Hypothalamus (tissue), 51 donors: ENCODE measurements at regions not wholly inside any gene's neighbourhood (a gene's known extent, or its start where the extent isn't known, plus 50 kb on each side); places are given as distances from the start of the nearest gene placed in this dataset.

Source experiments
- DNase-seq, 51 donors: peaks; one replicate each; lab custom pipeline; 2025; lab: John Stamatoyannopoulos, UW

DNA sequence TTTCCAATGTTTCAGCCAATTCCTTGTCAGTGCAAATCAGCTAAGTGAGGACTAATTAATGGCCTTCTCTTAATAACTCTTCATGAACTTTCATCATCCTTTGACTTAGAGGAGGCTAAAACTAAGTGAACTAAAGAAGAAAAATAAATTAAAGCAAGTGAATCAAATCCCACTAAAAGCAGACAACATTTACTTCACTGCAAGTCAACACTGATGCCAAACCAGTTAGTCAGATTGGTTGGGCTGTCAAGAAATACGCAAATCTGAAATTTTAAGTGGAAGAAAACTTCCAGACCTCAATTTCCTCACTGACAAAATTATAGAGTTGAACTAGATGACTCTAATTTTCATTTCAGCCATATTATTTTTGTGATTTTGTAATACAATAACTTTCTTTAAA, 137.2 kb upstream of the PRLR start:
- no peak for DNase-seq

DNA sequence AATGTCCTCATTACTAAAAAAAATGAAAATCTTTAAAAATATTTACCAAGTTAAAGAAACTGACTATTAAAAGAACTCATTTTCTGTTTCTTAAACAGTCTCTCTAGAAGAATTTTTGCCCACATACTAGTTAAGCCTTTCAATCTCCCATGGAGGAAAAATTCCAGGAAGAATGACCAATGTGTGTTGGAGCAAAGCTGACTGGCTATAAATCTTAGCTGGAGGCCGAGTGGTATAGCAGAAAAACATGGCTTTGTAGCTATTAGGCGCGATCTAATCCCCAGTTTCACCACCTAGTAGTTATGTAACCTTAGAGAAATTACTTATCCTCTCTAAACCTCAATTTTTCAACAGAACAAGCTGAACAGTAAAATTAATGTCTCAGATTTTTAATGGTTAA, 135.5 kb upstream of the PRLR start:
- DNase-seq, result no peak

DNA sequence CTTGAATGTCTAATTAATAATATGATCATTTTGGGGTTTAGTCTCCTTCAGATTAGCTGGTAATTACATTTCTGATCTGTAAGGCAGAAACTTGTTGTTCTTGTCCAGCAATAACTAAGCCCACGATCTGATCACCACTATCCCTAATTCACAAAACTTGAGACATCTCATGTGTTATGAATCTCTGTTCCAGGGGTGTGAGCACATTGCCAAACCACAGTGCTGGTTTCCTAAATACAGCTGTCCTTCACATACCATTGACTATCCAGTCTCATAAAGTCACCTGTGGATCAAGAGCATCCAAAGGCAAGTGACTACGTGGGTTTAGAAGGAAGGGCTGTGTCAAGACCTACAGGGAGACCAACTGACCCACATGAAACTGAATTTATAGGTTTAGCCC, 134.1 kb upstream of the PRLR start:
- DNase-seq, result no peak

- DNase-seq, result no peak
Measured at GRCh38 chr5:35363387-35363965, 133.2 kb upstream of the PRLR start.

- no peak for DNase-seq
Measured at GRCh38 chr5:35362772-35363171, 132.5 kb upstream of the PRLR start.

- no peak for DNase-seq
Measured at GRCh38 chr5:35360671-35361070, 130.4 kb upstream of the PRLR start.

GRCh38 chr5:35359859-35360258, 129.6 kb upstream of the PRLR start:
- no peak for DNase-seq

DNA sequence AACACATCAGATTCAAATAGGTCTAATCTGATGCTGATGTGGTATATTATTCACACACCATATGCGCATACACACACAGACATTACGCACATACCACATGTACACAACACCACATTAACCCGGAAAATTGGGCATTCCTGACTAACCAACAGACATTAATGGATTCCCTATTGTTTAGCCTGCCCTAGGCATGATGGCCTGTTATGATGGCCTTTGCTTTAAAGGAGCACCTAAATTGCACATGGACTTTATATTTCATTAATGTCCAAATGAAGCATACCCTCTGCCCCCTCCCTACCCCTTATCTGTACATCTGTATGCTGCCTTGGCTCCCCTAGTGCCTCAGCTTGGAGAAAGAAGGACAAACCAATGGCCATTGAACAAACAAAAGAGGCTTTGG, 127.7 kb upstream of the PRLR start:
- DNase-seq, result no peak

GRCh38 chr5:35356725-35357124, 126.4 kb upstream of the PRLR start:
- no peak for DNase-seq

DNA sequence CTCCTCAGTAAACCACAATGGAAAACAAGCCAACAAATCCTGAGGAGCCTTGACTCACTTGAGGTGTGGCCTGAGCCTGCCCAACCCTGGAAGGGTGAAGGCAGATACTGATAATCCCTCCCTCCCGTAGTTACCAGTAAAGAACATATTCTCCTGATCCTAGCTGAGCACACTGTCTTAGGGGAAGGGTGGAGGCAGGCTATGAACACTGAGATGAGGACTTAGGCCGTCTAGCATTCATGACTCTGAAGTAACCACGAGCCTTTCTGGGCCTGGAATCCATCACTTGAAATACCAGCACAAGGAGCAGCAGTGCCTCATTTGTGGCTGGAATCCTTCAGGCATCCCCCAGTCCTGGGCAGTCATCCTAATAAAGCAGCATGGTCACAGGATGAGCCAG, 124.5 kb upstream of the PRLR start:
- no peak for DNase-seq

DNA sequence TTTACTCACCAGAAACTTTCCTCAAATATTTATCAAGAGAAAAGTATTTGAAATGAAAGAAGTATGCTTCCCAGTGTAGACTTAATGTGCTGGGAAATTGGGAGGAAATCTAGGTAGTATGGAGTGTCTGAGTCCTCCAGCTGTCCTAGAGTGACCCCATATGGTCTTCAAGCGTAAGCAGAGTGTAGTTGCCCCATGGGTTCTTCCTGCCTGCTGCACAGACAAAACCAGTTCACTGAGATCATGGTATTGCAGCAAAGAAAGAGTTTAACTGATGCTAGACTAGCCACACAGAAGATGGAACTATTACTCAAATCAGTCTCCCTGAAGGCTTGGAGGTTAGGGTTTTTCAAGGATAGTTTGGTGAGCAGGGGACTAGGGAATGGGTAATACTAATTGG, 114.9 kb upstream of the PRLR start:
- no peak for DNase-seq

DNA sequence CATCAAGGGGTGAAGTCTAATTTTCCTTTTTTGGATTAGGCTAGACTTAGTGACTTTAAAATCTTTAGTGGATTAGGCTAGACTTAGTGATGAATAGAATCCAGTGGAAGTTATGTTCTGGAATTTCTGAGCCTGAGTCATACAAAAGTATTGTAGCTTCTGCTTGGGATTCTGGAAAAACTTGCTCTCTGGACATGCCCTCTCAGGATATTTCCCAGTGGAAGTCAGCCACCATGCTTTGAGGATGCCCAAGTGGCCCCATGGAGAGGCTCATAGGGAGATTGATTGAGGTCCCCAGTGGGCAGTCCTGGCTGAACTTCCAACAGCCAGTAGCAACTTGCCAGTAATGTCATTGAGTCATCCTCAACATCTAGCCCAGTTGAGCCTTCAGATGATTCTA, 112.4 kb upstream of the PRLR start:
- no peak for DNase-seq

DNA sequence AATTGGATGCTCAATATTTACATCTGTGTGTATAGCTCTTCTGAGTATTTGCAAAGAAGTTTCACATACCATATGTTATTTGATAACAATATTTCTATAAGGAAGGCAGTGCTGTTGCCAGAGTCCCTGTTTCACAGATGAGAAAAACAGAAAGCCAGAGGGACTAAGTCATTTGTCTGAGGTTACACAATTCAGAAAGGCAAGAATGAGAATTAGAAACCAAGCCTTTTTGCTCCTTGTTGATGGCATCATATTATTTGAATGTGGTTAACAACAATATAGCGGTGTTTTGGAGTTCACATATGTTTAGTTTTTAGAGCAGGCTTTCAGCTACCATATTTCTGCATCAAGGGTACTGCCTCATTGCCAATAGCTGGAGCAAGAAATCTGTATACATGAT, 110.9 kb upstream of the PRLR start:
- DNase-seq, result no peak

DNA sequence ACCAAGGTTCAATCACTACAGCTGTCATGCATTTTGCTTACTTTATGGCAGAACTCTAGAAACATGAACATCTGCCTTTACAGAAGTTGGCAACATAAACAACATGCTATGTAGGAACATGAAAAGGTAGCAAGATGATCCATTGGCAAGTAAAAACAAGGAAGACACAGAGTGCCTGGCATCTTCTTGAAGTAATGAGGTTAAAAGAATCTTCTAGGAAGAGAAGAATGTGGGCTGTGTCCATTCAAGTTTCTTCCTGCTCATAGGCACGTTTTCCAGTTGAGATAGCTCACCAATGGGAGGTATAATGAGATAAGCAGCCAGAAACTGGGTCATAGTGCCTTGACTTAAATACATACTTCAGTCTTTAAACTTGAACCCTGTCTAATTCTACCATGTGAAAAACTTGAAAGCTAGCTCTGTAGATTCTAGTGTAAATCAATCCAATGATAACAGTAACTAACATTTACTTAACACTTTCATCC, 109.4 kb upstream of the PRLR start:
- DNase-seq, result no peak

GRCh38 chr5:35339006-35339405, 108.7 kb upstream of the PRLR start:
- DNase-seq, result no peak

DNA sequence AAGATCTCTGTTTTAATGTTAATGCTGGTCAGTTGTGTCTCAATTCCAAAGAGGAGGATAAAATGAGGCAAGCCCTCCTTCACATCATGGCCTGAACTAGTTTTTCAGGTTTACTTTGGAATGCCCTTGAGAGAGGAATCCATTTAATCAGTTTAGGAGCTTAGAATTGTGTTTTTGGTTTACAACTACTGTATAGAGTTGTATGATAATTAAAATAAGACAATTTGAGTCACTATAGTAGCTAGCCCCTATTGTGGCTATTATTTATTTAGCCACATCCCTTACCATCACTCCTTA, 107.8 kb upstream of the PRLR start:
- no peak for DNase-seq

DNA sequence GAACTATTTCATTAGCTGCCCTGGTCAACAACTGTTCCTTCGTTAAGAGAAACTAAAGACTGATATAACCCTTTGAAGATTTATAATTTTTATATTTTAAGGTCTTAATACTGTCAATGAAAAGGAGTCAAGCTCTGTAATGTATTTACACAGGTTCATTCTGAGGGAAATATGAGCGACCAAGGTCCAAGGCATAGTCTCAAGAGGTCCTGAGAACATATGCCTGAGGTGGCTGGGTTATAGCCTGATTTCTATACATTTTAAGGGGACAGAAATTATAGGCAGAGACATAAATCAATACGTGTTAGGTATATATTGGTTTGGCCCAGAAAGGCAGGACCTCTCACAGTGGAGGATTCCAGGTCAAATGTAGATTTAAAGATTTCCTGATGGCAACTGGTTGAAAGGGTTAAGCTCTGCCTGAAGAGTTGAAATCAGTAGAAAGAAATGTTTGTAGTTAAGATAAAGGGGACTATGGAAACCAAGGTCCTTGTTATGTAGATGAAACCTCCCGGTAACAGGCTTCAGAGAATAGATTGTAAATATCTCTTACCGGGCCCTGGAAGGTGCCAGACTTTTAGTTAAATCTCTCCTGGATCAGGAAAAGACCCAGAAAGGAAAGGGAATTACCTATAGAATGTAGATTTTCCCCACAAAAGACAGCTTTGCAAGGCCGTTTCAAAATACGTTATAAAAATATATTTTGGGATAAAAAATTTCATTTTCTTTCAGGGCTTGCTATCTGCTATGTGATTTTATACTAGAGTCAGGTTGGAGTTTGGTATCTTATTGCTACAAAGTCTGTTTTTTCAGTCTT, 107.3 kb upstream of the PRLR start:
- no peak for DNase-seq

GRCh38 chr5:35336230-35336629, 105.9 kb upstream of the PRLR start:
- no peak for DNase-seq

GRCh38 chr5:35335752-35336151, 105.5 kb upstream of the PRLR start:
- no peak for DNase-seq

GRCh38 chr5:35333366-35333765, 103.1 kb upstream of the PRLR start:
- DNase-seq, result no peak

DNA sequence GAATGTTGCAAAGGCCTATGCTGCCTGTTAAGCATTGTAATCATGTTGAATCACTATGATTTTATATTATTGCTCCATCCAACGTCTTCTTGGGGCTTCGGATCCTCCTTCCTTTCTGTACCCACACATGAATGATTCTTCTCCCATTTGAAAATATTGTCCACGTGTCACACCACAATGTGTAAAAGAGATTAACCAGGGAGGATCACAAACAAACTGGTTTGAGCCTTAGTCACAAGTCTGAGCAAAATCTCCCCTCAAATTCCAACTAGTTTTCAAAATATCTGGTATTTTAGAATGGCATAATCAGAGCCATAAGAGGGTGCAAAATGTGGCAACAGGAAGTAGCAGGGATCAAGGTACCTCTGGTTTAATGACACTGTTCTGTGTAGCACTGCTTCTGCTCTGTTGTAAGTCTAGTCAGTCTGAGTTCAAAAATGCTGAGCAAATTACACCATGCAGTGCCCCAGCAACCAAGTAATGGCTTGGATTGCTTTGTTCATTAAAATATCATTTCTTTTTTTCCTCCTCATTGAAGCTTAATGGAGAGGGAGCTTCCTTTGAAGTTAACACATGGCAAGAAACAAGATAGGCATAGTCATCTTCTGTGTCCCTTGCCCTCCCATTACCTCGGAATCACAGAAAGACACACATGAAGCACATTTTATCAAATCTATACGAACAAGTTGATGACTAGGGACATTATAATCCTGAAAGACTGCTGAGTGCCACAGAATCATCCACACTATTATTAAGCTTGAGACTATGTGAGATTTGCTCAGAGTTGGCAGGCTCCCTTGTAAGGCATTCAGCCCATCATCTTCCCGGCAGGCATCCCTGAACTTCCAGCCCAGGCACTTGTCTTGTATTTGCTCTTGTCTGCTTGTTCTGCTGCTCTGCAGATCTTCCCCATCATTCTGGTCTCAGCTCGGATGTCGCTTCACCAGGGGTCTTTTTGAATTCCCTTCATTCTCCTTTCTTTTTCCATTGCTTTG, 102.0 kb upstream of the PRLR start:
- DNase-seq, result peak in 1 of 51 donors; percentile 2

- no peak for DNase-seq
Measured at GRCh38 chr5:35325836-35326235, 95.5 kb upstream of the PRLR start.
